Eye (tissue), 1 donor: ENCODE measurements at regions not wholly inside any gene's neighbourhood (a gene's known extent, or its start where the extent isn't known, plus 50 kb on each side); places are given as distances from the start of the nearest gene placed in this dataset.

Source experiments
- DNase-seq: peaks from one replicate; pipeline ENCODE4 v3.0.0-alpha.2; 2015

- peak; percentile 21 for DNase-seq
Observed at GRCh38 chr6:134117409-134117808, 65.0 kb upstream of the SLC2A12 start.

GRCh38 chr6:134115715-134116074, 63.3 kb upstream of the SLC2A12 start:
- no peak for DNase-seq

GRCh38 chr6:134114918-134115714, 62.7 kb upstream of the SLC2A12 start:
- DNase-seq = no peak

GRCh38 chr6:134114489-134114888, 62.1 kb upstream of the SLC2A12 start:
- DNase-seq = no peak

- DNase-seq = no peak
Observed at GRCh38 chr6:134111726-134112125, 59.3 kb upstream of the SLC2A12 start.

- peak; percentile 68 for DNase-seq
Observed at GRCh38 chr6:134111062-134111677, 58.7 kb upstream of the SLC2A12 start.

GRCh38 chr6:134106702-134107101, 54.3 kb upstream of the SLC2A12 start:
- DNase-seq = no peak

- DNase-seq = no peak
Observed at GRCh38 chr6:134105940-134106339, 53.5 kb upstream of the SLC2A12 start.

- no peak for DNase-seq
Observed at GRCh38 chr6:134103006-134103405, 50.6 kb upstream of the SLC2A12 start.
